HepG2 (cell line): ENCODE measurements at regions not wholly inside any gene's neighbourhood (a gene's known extent, or its start where the extent isn't known, plus 50 kb on each side); places are given as distances from the start of the nearest gene placed in this dataset.
A peak's percentile ranks its signal among the peaks of the same experiment; 100 is the strongest.

Source experiments
- FOXA1 ChIP-seq, 2 experiments: fragments of 450-650 bp in 1 of 2; sonication (generic) in 1 of 2; formaldehyde crosslinking in 1 of 2; IDR thresholded peaks; 2 replicates each; pipeline versions ENCODE4 v1.4.0 to v1.6.1; 2016 to 2020; ENCODE audit warnings: missing genetic modification reagents in 1 of 2
- KDM5B ChIP-seq: sonication (generic); formaldehyde crosslinking; IDR thresholded peaks from 2 replicates; pipeline ENCODE4 v1.4.0; 2020; ENCODE audit warnings: missing genetic modification reagents, mild to moderate bottlenecking, borderline replicate concordance
- PHB2 ChIP-seq: fragments of 450-650 bp; IDR thresholded peaks from 2 replicates; pipeline ENCODE4 v1.6.1; 2018; ENCODE audit not compliant: partially characterized antibody
- POLR2AphosphoS5 ChIP-seq: IDR thresholded peaks from 2 replicates; pipeline ENCODE4 v1.6.1; 2012; ENCODE audit warnings: low read depth, low read length
- ZNF550 ChIP-seq: sonication (generic); formaldehyde crosslinking; IDR thresholded peaks from 2 replicates; pipeline ENCODE4 v1.4.0; 2020; ENCODE audit warnings: mild to moderate bottlenecking, missing genetic modification reagents, borderline replicate concordance
- TF ChIP-seq, protein P1 (sequence below): sonication (generic); IDR thresholded peaks from 2 replicates; pipeline ENCODE4 v1.6.1; 2016; ENCODE audit warnings: low read depth, borderline replicate concordance
- TF ChIP-seq, protein P2 (sequence below): IDR thresholded peaks from 2 replicates; pipeline ENCODE4 v1.6.1; 2016; ENCODE audit warnings: missing compliant biosample characterization, missing genetic modification reagents, borderline replicate concordance
- TF ChIP-seq, protein P3 (sequence below): sonication (generic); formaldehyde crosslinking; IDR thresholded peaks from 2 replicates; pipeline ENCODE4 v1.5.0; 2020; ENCODE audit warnings: mild to moderate bottlenecking, missing genetic modification reagents, moderate library complexity

DNA sequence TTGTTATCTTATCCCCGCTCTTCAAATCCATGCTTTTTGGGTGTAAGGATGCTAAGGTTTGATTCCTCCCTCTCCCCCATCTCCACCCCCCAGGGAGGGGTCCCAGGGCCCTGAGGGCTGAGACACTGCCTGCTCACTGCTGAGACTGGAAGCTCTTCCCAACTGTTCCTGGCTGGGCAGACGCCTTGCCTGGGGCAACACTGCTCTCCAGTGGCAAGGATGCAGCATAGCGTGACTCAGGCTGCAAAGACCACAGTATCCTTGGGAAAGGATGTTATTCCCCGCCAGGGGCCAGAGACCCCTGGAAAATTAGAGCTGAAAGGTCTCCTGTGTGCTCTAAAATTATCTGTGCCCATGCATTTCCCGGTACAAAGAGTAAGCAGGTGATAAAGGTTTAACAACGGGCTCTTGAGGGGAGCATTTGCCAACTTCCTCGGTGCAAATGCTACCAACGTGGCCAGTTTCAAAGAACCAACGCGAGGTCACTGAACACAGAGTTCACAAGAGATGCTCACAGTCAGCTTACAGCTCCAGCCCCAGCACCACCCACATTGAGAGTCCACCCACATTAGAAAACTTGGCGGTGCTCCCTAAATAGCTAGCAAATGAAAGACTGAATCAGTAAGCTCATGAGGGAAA lies 271.9 kb downstream of the NSG2 start:
- TF ChIP-seq PHB2: no peak
- TF ChIP-seq, protein P1, sequence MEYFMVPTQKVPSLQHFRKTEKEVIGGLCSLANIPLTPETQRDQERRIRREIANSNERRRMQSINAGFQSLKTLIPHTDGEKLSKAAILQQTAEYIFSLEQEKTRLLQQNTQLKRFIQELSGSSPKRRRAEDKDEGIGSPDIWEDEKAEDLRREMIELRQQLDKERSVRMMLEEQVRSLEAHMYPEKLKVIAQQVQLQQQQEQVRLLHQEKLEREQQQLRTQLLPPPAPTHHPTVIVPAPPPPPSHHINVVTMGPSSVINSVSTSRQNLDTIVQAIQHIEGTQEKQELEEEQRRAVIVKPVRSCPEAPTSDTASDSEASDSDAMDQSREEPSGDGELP: no peak
- no peak for TF ChIP-seq KDM5B
- TF ChIP-seq, protein P2, sequence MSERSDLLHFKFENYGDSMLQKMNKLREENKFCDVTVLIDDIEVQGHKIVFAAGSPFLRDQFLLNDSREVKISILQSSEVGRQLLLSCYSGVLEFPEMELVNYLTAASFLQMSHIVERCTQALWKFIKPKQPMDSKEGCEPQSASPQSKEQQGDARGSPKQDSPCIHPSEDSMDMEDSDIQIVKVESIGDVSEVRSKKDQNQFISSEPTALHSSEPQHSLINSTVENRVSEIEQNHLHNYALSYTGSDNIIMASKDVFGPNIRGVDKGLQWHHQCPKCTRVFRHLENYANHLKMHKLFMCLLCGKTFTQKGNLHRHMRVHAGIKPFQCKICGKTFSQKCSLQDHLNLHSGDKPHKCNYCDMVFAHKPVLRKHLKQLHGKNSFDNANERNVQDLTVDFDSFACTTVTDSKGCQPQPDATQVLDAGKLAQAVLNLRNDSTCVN (CRISPR knock-in tag): no peak
- TF ChIP-seq ZNF550 (CRISPR knock-in tag): no peak
- TF ChIP-seq, protein P3, sequence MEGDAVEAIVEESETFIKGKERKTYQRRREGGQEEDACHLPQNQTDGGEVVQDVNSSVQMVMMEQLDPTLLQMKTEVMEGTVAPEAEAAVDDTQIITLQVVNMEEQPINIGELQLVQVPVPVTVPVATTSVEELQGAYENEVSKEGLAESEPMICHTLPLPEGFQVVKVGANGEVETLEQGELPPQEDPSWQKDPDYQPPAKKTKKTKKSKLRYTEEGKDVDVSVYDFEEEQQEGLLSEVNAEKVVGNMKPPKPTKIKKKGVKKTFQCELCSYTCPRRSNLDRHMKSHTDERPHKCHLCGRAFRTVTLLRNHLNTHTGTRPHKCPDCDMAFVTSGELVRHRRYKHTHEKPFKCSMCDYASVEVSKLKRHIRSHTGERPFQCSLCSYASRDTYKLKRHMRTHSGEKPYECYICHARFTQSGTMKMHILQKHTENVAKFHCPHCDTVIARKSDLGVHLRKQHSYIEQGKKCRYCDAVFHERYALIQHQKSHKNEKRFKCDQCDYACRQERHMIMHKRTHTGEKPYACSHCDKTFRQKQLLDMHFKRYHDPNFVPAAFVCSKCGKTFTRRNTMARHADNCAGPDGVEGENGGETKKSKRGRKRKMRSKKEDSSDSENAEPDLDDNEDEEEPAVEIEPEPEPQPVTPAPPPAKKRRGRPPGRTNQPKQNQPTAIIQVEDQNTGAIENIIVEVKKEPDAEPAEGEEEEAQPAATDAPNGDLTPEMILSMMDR (CRISPR knock-in tag): peak; percentile 88
- no peak for TF ChIP-seq POLR2AphosphoS5
- TF ChIP-seq FOXA1 (IDR thresholded peaks at IDR 0.05): no peak
- no peak for TF ChIP-seq FOXA1 (CRISPR knock-in tag; IDR thresholded peaks at IDR 0.05)
